Esophagus muscularis mucosa (tissue), 3 donors: ENCODE measurements at regions not wholly inside any gene's neighbourhood (a gene's known extent, or its start where the extent isn't known, plus 50 kb on each side); places are given as distances from the start of the nearest gene placed in this dataset.

Source experiments
- CTCF ChIP-seq, 3 experiments: fragments of 200-600 bp in 2 of 3; fragments of 450-650 bp in 1 of 3; sonication (generic) in 2 of 3; IDR thresholded peaks; one replicate each; pipeline ENCODE4 v1.5.1; 2017 to 2019; ENCODE audit warnings: antibody characterized with exemption in 3 of 3, mild to moderate bottlenecking in 2 of 3, moderate library complexity in 1 of 3
- EP300 ChIP-seq: sonication (generic); formaldehyde crosslinking; IDR thresholded peaks from one replicate; pipeline ENCODE4 v1.6.1; 2017; ENCODE audit warnings: antibody characterized with exemption

GRCh38 chr5:92889140-92889539 lies 691.9 kb downstream of the NR2F1-AS1 start:
- TF ChIP-seq CTCF (IDR thresholded peaks at IDR 0.05) (no peak), EP300 (no peak)
